GM12878 (cell line): ENCODE measurements at regions not wholly inside any gene's neighbourhood (a gene's known extent, or its start where the extent isn't known, plus 50 kb on each side); places are given as distances from the start of the nearest gene placed in this dataset.

ENCODE experiments used
- ATAC-seq: fragments of 200-7000 bp; cut with Tn5 transposase; 3 replicates; pipeline ENCODE4 v1.9.1; 2020; ENCODE audit warnings: mild to moderate bottlenecking, moderate library complexity
- BruUV-seq: library from RNA; stranded (reverse); fragments of 400-500 nt; replicated peaks from 2 replicates; lab custom pipeline; 2021; lab: Mats Ljungman, UMichigan
- CTCF ChIA-PET: fragments of 300-600 bp; sonication (Branson Sonifier 250); formaldehyde crosslinking; extraction: SDS; loops from one replicate; lab custom pipeline; 2021; ENCODE audit warnings: inconsistent platforms; lab: Yijun Ruan, JAX
- POLR2A ChIA-PET: fragments of 350-600 bp; formaldehyde crosslinking; extraction: SDS; loops from one replicate; lab custom pipeline; 2021; ENCODE audit warnings: inconsistent platforms; lab: Charles Lee
- RAD21 ChIA-PET: fragments of 300-600 bp; sonication (Branson Sonifier 250); formaldehyde crosslinking; loops from one replicate; lab custom pipeline; 2023; ENCODE audit warnings: antibody characterized with exemption; ENCODE audit not compliant: unreplicated experiment; lab: Charles Lee
- SMC1A ChIA-PET: fragments of 300-600 bp; sonication (Branson Sonifier 250); formaldehyde crosslinking; loops from one replicate; lab custom pipeline; 2023; ENCODE audit not compliant: unreplicated experiment, uncharacterized antibody; lab: Charles Lee
- DNase-seq: peaks from one replicate; pipeline ENCODE4 v3.0.0-alpha.2; 2011; ENCODE audit warnings: low read depth, low spot score
- FAIRE-seq: peaks from 3 replicates; lab custom pipeline; 2011; peaks lifted over from hg19 to GRCh38; lab: Jason Lieb, UNC
- H2AFZ ChIP-seq: 2 replicates; pipeline ENCODE4 v1.6.0; 2011; ENCODE audit warnings: low read depth, low read length, control low read depth; ENCODE audit not compliant: control insufficient read depth
- H3K27ac ChIP-seq: 2 replicates; pipeline ENCODE4 v1.5.1; 2011; ENCODE audit warnings: control low read depth; ENCODE audit not compliant: control insufficient read depth, insufficient read depth
- H3K27me3 ChIP-seq, 2 experiments: replicated peaks in 1 of 2; 2 replicates each; pipeline versions ENCODE4 v1.6.0 to v1.6.1; 2011; ENCODE audit warnings: low read length in 1 of 2; ENCODE audit not compliant: control insufficient read depth in 2 of 2, insufficient read depth in 2 of 2
- H3K36me3 ChIP-seq, 2 experiments: 2 replicates each; pipeline ENCODE4 v1.5.1; 2011; ENCODE audit warnings: low read length in 1 of 2; ENCODE audit not compliant: control insufficient read depth in 2 of 2, insufficient read depth in 2 of 2
- H3K4me1 ChIP-seq: 2 replicates; pipeline ENCODE4 v1.6.1; 2011; ENCODE audit warnings: mild to moderate bottlenecking, low read length, moderate library complexity, mixed read lengths; ENCODE audit not compliant: control insufficient read depth, insufficient read depth
- H3K4me2 ChIP-seq: 2 replicates; pipeline ENCODE4 v1.6.0; 2011; ENCODE audit warnings: control low read depth; ENCODE audit not compliant: control insufficient read depth, insufficient read depth
- H3K4me3 ChIP-seq: fragments of 200-600 bp; sonication (generic); 2 replicates; pipeline ENCODE4 v1.5.1; 2016
- H3K79me2 ChIP-seq: 2 replicates; pipeline ENCODE4 v1.6.0; 2011; ENCODE audit warnings: low read length; ENCODE audit not compliant: control insufficient read depth, insufficient read depth
- H3K9ac ChIP-seq: 2 replicates; pipeline ENCODE4 v1.8.0; 2011; ENCODE audit warnings: low read length, control low read depth, mixed read lengths; ENCODE audit not compliant: control insufficient read depth, insufficient read depth
- H3K9me3 ChIP-seq: replicated peaks from 3 replicates; pipeline ENCODE4 v1.5.1; 2011; ENCODE audit warnings: mild to moderate bottlenecking, low read length; ENCODE audit not compliant: control insufficient read depth, insufficient read depth
- H4K20me1 ChIP-seq: 2 replicates; pipeline ENCODE4 v1.6.0; 2011; ENCODE audit not compliant: control insufficient read depth, insufficient read depth
- BCL3 ChIP-seq: IDR thresholded peaks from 2 replicates; pipeline ENCODE4 v1.6.1; 2011; ENCODE audit warnings: borderline replicate concordance, low read depth, mild to moderate bottlenecking, moderate library complexity, low read length; ENCODE audit not compliant: insufficient read depth, poor library complexity, severe bottlenecking
- CBX5 ChIP-seq: sonication (generic); IDR thresholded peaks from 2 replicates; pipeline ENCODE4 v1.6.1; 2016; ENCODE audit warnings: low read depth, moderate library complexity, mild to moderate bottlenecking, inconsistent platforms
- EP300 ChIP-seq, 2 experiments: fragments of 150-350 bp in 1 of 2; IDR thresholded peaks; 2 replicates each; pipeline ENCODE4 v1.6.1; 2011 to 2012; ENCODE audit warnings: low read depth in 2 of 2, low read length in 2 of 2, borderline replicate concordance in 1 of 2, improper control_type of control experiment in 1 of 2, inconsistent platforms in 1 of 2; ENCODE audit not compliant: control insufficient read depth in 1 of 2
- EZH2 ChIP-seq: IDR thresholded peaks from 2 replicates; pipeline ENCODE4 v1.6.1; 2012; ENCODE audit warnings: low read depth, mild to moderate bottlenecking, control low read depth, inconsistent platforms, low read length, borderline replicate concordance; ENCODE audit not compliant: control insufficient read depth
- HDAC2 ChIP-seq: fragments of 200-600 bp; sonication (generic); IDR thresholded peaks from 2 replicates; pipeline ENCODE4 v1.6.1; 2017
- NBN ChIP-seq: fragments of 450-650 bp; IDR thresholded peaks from 2 replicates; pipeline ENCODE4 v1.6.1; 2016
- NR2C1 ChIP-seq: fragments of 450-650 bp; IDR thresholded peaks from 2 replicates; pipeline ENCODE4 v1.6.1; 2017; ENCODE audit warnings: antibody characterized with exemption, mild to moderate bottlenecking, moderate library complexity
- POLR2AphosphoS2 ChIP-seq: IDR thresholded peaks from 2 replicates; pipeline ENCODE4 v1.6.1; 2011; ENCODE audit warnings: low read depth, mild to moderate bottlenecking, low read length, improper control_type of control experiment, moderate library complexity
- POLR2AphosphoS5 ChIP-seq: IDR thresholded peaks from 2 replicates; pipeline ENCODE4 v1.6.1; 2011; ENCODE audit warnings: mild to moderate bottlenecking, low read length, inconsistent platforms
- RAD21 ChIP-seq: IDR thresholded peaks from 2 replicates; pipeline ENCODE4 v1.6.1; 2011; ENCODE audit warnings: mild to moderate bottlenecking, low read depth, low read length, moderate library complexity; ENCODE audit not compliant: insufficient read depth
- SMC3 ChIP-seq: IDR thresholded peaks from 2 replicates; pipeline ENCODE4 v1.6.1; 2011; ENCODE audit warnings: low read length, improper control_type of control experiment, borderline replicate concordance
- SUPT20H ChIP-seq: IDR thresholded peaks from 2 replicates; pipeline ENCODE4 v1.6.1; 2011; ENCODE audit warnings: low read depth, mild to moderate bottlenecking, low read length, moderate library complexity, borderline replicate concordance; ENCODE audit not compliant: control insufficient read depth
- TCF12 ChIP-seq: IDR thresholded peaks from 2 replicates; pipeline ENCODE4 v1.6.1; 2011; ENCODE audit warnings: low read depth, mild to moderate bottlenecking, low read length
- TCF3 ChIP-seq: IDR thresholded peaks from 2 replicates; pipeline ENCODE4 v1.6.1; 2012; ENCODE audit warnings: low read depth, mild to moderate bottlenecking, low read length, borderline replicate concordance; ENCODE audit not compliant: insufficient read depth
- ZNF24 ChIP-seq: fragments of 450-650 bp; IDR thresholded peaks from 2 replicates; pipeline ENCODE4 v1.6.1; 2017; ENCODE audit warnings: antibody characterized with exemption, mild to moderate bottlenecking
- WGBS: methylation state at CpG from one replicate; pipeline ENCODE4 v1.1.6; 2016; ENCODE audit warnings: low lambda C conversion rate; ENCODE audit not compliant: insufficient replicate concordance, insufficient coverage; ENCODE audit errors: missing lambda C conversion rate; 5-methylcytosine and 5-hydroxymethylcytosine counted together
- in situ Hi-C: fragments of 300-500 bp; cut with MboI; formaldehyde crosslinking; loops from 9 replicates; pipeline ENCODE4 v1.14.3; 2018; ENCODE audit warnings: mixed read lengths
- intact Hi-C: fragments of 100-400 bp; cut with micrococcal nuclease; formaldehyde crosslinking; loops from one replicate; pipeline ENCODE4 v1.14.2; 2022; ENCODE audit not compliant: unreplicated experiment
- TF ChIP-seq, protein P1 (sequence below): fragments of 450-650 bp; IDR thresholded peaks from 2 replicates; pipeline ENCODE4 v1.6.1; 2017; ENCODE audit warnings: mild to moderate bottlenecking
- TF ChIP-seq, protein P2 (sequence below): IDR thresholded peaks from 2 replicates; pipeline ENCODE4 v1.6.1; 2012; ENCODE audit warnings: low read depth, low read length, improper control_type of control experiment

- no peak overlapping the region for H3K4me2 ChIP-seq
- H2AFZ ChIP-seq, result no peak overlapping the region
- H3K79me2 ChIP-seq, result no peaks in the 10 kb centered on the region
- no peaks in the 10 kb centered on the region for H3K9me3 ChIP-seq
- peak; percentile 73 for FAIRE-seq
- intact Hi-C loops, result no loop called here
- H4K20me1 ChIP-seq, result no peaks in the 10 kb centered on the region
- no peaks in the 10 kb centered on the region for H3K27me3 ChIP-seq
- RAD21 ChIA-PET, result no interaction called here
- no peaks in the 10 kb centered on the region for H3K36me3 ChIP-seq
- SMC1A ChIA-PET, result no interaction called here
- no TSS peak for BruUV-seq
- 0% methylated on average over 6 of the region's 6 CpGs for WGBS
- TF ChIP-seq NBN (no peak), SMC3 (no peak), RAD21 (no peak), POLR2AphosphoS2 (no peak), BCL3 (no peak), NR2C1 (no peak), EZH2 (no peak), POLR2AphosphoS5 (no peak), TCF3 (no peak), EP300 (IDR thresholded peaks at IDR 0.05; ENCODE audit: borderline replicate concordance in 1 of 2, control insufficient read depth in 1 of 2, low read depth in 2 of 2, low read length in 2 of 2) (no peak), ZNF24 (no peak), TCF12 (no peak), HDAC2 (no peak), CBX5 (no peak), SUPT20H (no peak)
- TF ChIP-seq, protein P1, sequence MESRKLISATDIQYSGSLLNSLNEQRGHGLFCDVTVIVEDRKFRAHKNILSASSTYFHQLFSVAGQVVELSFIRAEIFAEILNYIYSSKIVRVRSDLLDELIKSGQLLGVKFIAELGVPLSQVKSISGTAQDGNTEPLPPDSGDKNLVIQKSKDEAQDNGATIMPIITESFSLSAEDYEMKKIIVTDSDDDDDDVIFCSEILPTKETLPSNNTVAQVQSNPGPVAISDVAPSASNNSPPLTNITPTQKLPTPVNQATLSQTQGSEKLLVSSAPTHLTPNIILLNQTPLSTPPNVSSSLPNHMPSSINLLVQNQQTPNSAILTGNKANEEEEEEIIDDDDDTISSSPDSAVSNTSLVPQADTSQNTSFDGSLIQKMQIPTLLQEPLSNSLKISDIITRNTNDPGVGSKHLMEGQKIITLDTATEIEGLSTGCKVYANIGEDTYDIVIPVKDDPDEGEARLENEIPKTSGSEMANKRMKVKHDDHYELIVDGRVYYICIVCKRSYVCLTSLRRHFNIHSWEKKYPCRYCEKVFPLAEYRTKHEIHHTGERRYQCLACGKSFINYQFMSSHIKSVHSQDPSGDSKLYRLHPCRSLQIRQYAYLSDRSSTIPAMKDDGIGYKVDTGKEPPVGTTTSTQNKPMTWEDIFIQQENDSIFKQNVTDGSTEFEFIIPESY, result no peak
- TF ChIP-seq, protein P2, sequence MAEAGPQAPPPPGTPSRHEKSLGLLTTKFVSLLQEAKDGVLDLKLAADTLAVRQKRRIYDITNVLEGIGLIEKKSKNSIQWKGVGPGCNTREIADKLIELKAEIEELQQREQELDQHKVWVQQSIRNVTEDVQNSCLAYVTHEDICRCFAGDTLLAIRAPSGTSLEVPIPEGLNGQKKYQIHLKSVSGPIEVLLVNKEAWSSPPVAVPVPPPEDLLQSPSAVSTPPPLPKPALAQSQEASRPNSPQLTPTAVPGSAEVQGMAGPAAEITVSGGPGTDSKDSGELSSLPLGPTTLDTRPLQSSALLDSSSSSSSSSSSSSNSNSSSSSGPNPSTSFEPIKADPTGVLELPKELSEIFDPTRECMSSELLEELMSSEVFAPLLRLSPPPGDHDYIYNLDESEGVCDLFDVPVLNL, result no peak
- no peak overlapping the region for H3K4me3 ChIP-seq
- POLR2A ChIA-PET, result no interaction called here
- no peak; the same call in 2 of the 3 replicates for ATAC-seq
- no peaks in the 10 kb centered on the region for H3K4me1 ChIP-seq
- CTCF ChIA-PET, result no interaction called here
- no peak overlapping the region for H3K27ac ChIP-seq
- H3K9ac ChIP-seq, result no peak overlapping the region
- DNase-seq, result no peak
- in situ Hi-C loops, result no loop called here
These were observed 174.4 kb upstream of the NT5E start for GRCh38 chr6:85275338-85275985.
